ENCODE measurements at regions not wholly inside any gene's neighbourhood (a gene's known extent, or its start where the extent isn't known, plus 50 kb on each side); places are given as distances from the start of the nearest gene placed in this dataset.

DNA sequence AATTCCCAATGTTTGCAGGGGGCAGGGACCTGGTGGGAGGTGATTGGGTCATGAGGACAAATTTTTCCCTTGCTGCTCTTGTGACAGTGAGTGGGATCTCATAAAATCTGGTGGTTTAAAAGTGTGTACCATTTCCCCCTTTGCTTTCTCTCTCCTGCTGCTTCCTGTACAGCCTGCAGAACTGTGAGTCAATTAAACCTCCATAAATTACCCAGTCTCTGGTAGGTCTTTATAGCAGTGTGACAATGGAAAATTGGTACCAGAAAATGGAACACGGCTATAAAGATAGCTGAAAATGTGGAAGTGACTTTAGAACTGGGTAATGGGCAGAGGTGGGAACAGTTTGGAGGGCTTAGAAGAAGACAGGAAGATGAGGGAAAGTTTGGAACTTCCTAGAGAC is 108.7 kb upstream of the NPFFR2 start:
- TF ChIP-seq, protein P1, sequence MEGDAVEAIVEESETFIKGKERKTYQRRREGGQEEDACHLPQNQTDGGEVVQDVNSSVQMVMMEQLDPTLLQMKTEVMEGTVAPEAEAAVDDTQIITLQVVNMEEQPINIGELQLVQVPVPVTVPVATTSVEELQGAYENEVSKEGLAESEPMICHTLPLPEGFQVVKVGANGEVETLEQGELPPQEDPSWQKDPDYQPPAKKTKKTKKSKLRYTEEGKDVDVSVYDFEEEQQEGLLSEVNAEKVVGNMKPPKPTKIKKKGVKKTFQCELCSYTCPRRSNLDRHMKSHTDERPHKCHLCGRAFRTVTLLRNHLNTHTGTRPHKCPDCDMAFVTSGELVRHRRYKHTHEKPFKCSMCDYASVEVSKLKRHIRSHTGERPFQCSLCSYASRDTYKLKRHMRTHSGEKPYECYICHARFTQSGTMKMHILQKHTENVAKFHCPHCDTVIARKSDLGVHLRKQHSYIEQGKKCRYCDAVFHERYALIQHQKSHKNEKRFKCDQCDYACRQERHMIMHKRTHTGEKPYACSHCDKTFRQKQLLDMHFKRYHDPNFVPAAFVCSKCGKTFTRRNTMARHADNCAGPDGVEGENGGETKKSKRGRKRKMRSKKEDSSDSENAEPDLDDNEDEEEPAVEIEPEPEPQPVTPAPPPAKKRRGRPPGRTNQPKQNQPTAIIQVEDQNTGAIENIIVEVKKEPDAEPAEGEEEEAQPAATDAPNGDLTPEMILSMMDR (conservative IDR thresholded peaks at IDR 0.05; ENCODE audit: low read length), result no peak
- no peak for TF ChIP-seq EZH2phosphoT487 (IDR thresholded peaks at IDR 0.05; ENCODE audit: borderline replicate concordance, low read depth, low read length)

Measured in OCI-LY7 (cell line).